Endothelial cell of umbilical vein (primary cell): ENCODE measurements at regions not wholly inside any gene's neighbourhood (a gene's known extent, or its start where the extent isn't known, plus 50 kb on each side); places are given as distances from the start of the nearest gene placed in this dataset.

Experiments
- BruUV-seq: library from RNA; stranded (reverse); fragments of 400-500 nt; replicated peaks from 2 replicates; lab custom pipeline; 2021; lab: Mats Ljungman, UMichigan
- CTCF ChIA-PET: fragments of 300-600, 350-600 bp; sonication (Branson Sonifier 250); formaldehyde crosslinking; loops from one replicate; lab custom pipeline; 2021; ENCODE audit warnings: antibody characterized with exemption, inconsistent platforms; lab: Charles Lee
- POLR2A ChIA-PET: fragments of 300-600, 350-600 bp; sonication (Branson Sonifier 250); formaldehyde crosslinking; loops from one replicate; lab custom pipeline; 2021; ENCODE audit warnings: antibody characterized with exemption, inconsistent platforms; lab: Charles Lee
- DNase-seq: peaks from one replicate; pipeline ENCODE4 v3.0.0-alpha.2; 2011; ENCODE audit warnings: low read depth, low spot score
- FAIRE-seq: peaks from 2 replicates; lab custom pipeline; 2011; peaks lifted over from hg19 to GRCh38; lab: Jason Lieb, UNC
- H2AFZ ChIP-seq: 2 replicates; pipeline ENCODE4 v1.6.0; 2012; ENCODE audit warnings: low read depth, low read length, control low read depth, inconsistent platforms
- H3K27ac ChIP-seq: 2 replicates; pipeline ENCODE4 v1.5.1; 2011; ENCODE audit warnings: low read depth, mild to moderate bottlenecking, control low read depth, low read length, moderate library complexity; ENCODE audit not compliant: insufficient read depth
- H3K27me3 ChIP-seq, 2 experiments: 2 replicates each; pipeline versions ENCODE4 v1.6.0 to v1.6.1; 2011; ENCODE audit warnings: low read length in 2 of 2, mixed read lengths in 1 of 2; ENCODE audit not compliant: control insufficient read depth in 2 of 2, insufficient read depth in 2 of 2
- H3K36me3 ChIP-seq, 2 experiments: 2 replicates in 1 of 2; 3 replicates in 1 of 2; pipeline ENCODE4 v1.5.1; 2011; ENCODE audit warnings: low read length in 2 of 2, mild to moderate bottlenecking in 1 of 2, moderate library complexity in 1 of 2; ENCODE audit not compliant: control insufficient read depth in 2 of 2, insufficient read depth in 2 of 2; ENCODE audit errors: extremely low read depth in 1 of 2
- H3K4me1 ChIP-seq: 3 replicates; pipeline ENCODE4 v1.5.1; 2011; ENCODE audit warnings: mild to moderate bottlenecking, low read length; ENCODE audit not compliant: control insufficient read depth, insufficient read depth; ENCODE audit errors: extremely low read depth
- H3K4me2 ChIP-seq: 2 replicates; pipeline ENCODE4 v1.6.1; 2011; ENCODE audit warnings: low read length, control low read depth, mixed read lengths; ENCODE audit not compliant: insufficient read depth
- H3K4me3 ChIP-seq, 3 experiments: fragments of 200-600 bp in 1 of 3; sonication (generic), shearing (Covaris generic) in 1 of 3; replicated peaks in 1 of 3; 2 replicates each; pipeline ENCODE4 v1.5.1; 2011 to 2016; ENCODE audit warnings: control low read depth in 3 of 3, low read length in 3 of 3, mild to moderate bottlenecking in 2 of 3, inconsistent platforms in 1 of 3, low read depth in 1 of 3, moderate library complexity in 1 of 3; ENCODE audit not compliant: insufficient read depth in 1 of 3
- H3K79me2 ChIP-seq: 2 replicates; pipeline ENCODE4 v1.6.0; 2012; ENCODE audit warnings: low read length, inconsistent platforms; ENCODE audit not compliant: control insufficient read depth, insufficient read depth
- H3K9ac ChIP-seq: replicated peaks from 2 replicates; pipeline ENCODE3; 2011; ENCODE audit warnings: low read length, control low read depth; ENCODE audit not compliant: insufficient read depth; ENCODE audit errors: extremely low read depth
- H3K9me1 ChIP-seq: replicated peaks from 3 replicates; pipeline ENCODE4 v1.6.0; 2011; ENCODE audit warnings: mild to moderate bottlenecking, low read length; ENCODE audit not compliant: control insufficient read depth, insufficient read depth; ENCODE audit errors: extremely low read depth
- H3K9me3 ChIP-seq: replicated peaks from 2 replicates; pipeline ENCODE4 v1.5.1; 2012; ENCODE audit warnings: low read length, inconsistent platforms; ENCODE audit not compliant: control insufficient read depth, insufficient read depth
- H4K20me1 ChIP-seq: replicated peaks from 2 replicates; pipeline ENCODE3; 2011; ENCODE audit warnings: mild to moderate bottlenecking, low read length; ENCODE audit not compliant: control insufficient read depth, insufficient read depth; ENCODE audit errors: extremely low read depth
- CTCF ChIP-seq, 2 donors: IDR thresholded peaks; 1 replicate in 1 of 2; 2 replicates in 1 of 2; pipeline ENCODE4 v1.5.1; 2011; ENCODE audit warnings: low read length in 2 of 2, mild to moderate bottlenecking in 2 of 2, moderate library complexity in 2 of 2, control low read depth in 1 of 2, inconsistent platforms in 1 of 2, low read depth in 1 of 2; ENCODE audit not compliant: insufficient read depth in 1 of 2; ENCODE audit errors: extremely low read depth in 1 of 2
- EZH2 ChIP-seq: IDR thresholded peaks from 2 replicates; pipeline ENCODE4 v1.6.1; 2012; ENCODE audit warnings: borderline replicate concordance, low read depth, mild to moderate bottlenecking, moderate library complexity, low read length, inconsistent platforms; ENCODE audit not compliant: severe bottlenecking
- FOS ChIP-seq: IDR thresholded peaks from 2 replicates; pipeline ENCODE4 v1.6.1; 2011; ENCODE audit warnings: mild to moderate bottlenecking, low read length, moderate library complexity, borderline replicate concordance; ENCODE audit not compliant: insufficient read depth
- GATA2 ChIP-seq: IDR thresholded peaks from 2 replicates; pipeline ENCODE4 v1.7.0; 2011; ENCODE audit warnings: low read depth, mild to moderate bottlenecking, moderate library complexity, mixed read lengths, low read length; ENCODE audit not compliant: insufficient read length, insufficient read depth
- JUN ChIP-seq: IDR thresholded peaks from 2 replicates; pipeline ENCODE4 v1.6.1; 2011; ENCODE audit warnings: borderline replicate concordance, low read depth; ENCODE audit not compliant: insufficient read length, insufficient read depth
- MYC ChIP-seq: IDR thresholded peaks from one replicate; pipeline ENCODE4 v1.6.1; 2011; ENCODE audit warnings: mild to moderate bottlenecking, low read depth, low read length
- POLR2A ChIP-seq: IDR thresholded peaks from 2 replicates; pipeline ENCODE4 v1.6.1; 2012; ENCODE audit warnings: low read depth, mild to moderate bottlenecking, control low read depth, low read length
- POLR2AphosphoS5 ChIP-seq: IDR thresholded peaks from 2 replicates; pipeline ENCODE4 v1.6.1; 2012; ENCODE audit warnings: low read depth, mild to moderate bottlenecking, control low read depth, low read length, moderate library complexity; ENCODE audit not compliant: insufficient read depth
- dilution Hi-C: fragments of 300-500 bp; cut with MboI; formaldehyde crosslinking; loops from one replicate; pipeline ENCODE4 v1.15.0; 2019; ENCODE audit warnings: low sequenced_read_pairs; ENCODE audit not compliant: extremely low pct_ligation_motif_present
- intact Hi-C: fragments of 100-400 bp; cut with micrococcal nuclease; formaldehyde crosslinking; loops from one replicate; pipeline ENCODE4 v1.10.0; 2022
- TF ChIP-seq, protein P1 (sequence below): IDR thresholded peaks from 2 replicates; pipeline ENCODE4 v1.6.1; 2011; ENCODE audit not compliant: insufficient read depth, insufficient read length

DNA sequence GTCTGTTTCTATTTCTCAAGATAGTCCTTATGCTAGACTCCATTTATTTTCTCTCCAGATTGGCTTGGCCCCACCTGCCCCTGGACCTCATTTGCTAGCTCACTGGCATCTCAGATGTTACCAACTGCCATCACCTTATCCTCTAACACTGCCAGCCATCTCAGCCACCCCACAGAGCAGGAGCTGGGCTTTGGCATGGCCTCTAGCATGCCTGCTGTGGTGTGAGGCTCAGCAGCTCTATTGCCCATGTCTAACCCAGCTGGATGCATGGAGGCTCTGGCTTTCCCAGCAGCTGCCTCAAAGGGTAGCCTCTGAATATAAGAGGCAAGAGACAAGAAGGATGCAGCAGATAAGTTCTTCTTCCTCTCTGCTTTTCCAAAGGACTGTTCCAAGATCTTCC lies 373.4 kb downstream of the TNS1 start:
- Histone ChIP-seq H4K20me1 (no peaks in the 10 kb centered on the region), H3K9me1 (no peaks in the 10 kb centered on the region), H3K9ac (no peak overlapping the region), H3K27ac (no peak overlapping the region), H3K79me2 (no peaks in the 10 kb centered on the region), H3K9me3 (no peaks in the 10 kb centered on the region), H2AFZ (no peak overlapping the region), H3K36me3 (no peaks in the 10 kb centered on the region), H3K4me1 (no peaks in the 10 kb centered on the region), H3K4me3 (no peak overlapping the region), H3K4me2 (no peak overlapping the region), H3K27me3 (no peaks in the 10 kb centered on the region)
- FAIRE-seq (no peak), DNase-seq (no peak)
- ChIA-PET POLR2A (no interaction called here), CTCF (no interaction called here)
- no TSS peak for BruUV-seq
- intact Hi-C loops = no loop called here
- TF ChIP-seq JUN (no peak), FOS (no peak), CTCF (IDR thresholded peaks at IDR 0.05; ENCODE audit: extremely low read depth in 1 of 2, insufficient read depth in 1 of 2, low read depth in 1 of 2, low read length in 2 of 2) (no peak), EZH2 (no peak), POLR2A (no peak), MYC (no peak), GATA2 (no peak), POLR2AphosphoS5 (no peak)
- TF ChIP-seq, protein P1, sequence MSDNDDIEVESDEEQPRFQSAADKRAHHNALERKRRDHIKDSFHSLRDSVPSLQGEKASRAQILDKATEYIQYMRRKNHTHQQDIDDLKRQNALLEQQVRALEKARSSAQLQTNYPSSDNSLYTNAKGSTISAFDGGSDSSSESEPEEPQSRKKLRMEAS = no peak
- dilution Hi-C loops = no loop called here
